Smooth muscle cell of the brain vasculature (primary cell): ENCODE measurements at regions not wholly inside any gene's neighbourhood (a gene's known extent, or its start where the extent isn't known, plus 50 kb on each side); places are given as distances from the start of the nearest gene placed in this dataset.
"Not testable (repeated sequence)": the region's sequence is repeated elsewhere in the genome, so short reads cannot be mapped to it uniquely, and the experiment has no call there.

Source experiments
- DNase-seq: peaks from one replicate; pipeline ENCODE4 v3.0.0-alpha.2; 2012; ENCODE audit warnings: low read depth, low spot score

GRCh38 chr22:35183917-35184316 is 73.4 kb upstream of the HMGXB4 start:
- DNase-seq: no peak

DNA sequence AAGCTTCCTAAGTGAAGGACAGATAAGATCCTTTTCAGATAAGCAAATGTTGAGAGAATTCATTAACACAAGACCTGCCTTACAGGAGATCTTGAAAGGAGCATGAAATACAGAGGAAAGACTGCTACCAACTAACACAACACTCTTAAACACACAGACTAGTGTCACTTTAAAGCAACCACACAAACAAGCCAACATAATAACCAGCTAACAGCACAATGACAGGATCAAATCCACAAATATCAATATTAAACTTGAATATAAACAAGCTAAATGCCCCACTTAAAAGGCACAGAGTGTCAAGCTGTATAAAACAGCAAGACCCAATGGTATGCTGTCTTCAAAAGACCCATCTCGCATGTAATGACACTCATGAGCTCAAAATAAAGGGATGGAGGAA is 70.8 kb upstream of the HMGXB4 start:
- no peak for DNase-seq

- DNase-seq: not testable (repeated sequence)
Observed at GRCh38 chr22:35188930-35189329, 68.4 kb upstream of the HMGXB4 start.

DNA sequence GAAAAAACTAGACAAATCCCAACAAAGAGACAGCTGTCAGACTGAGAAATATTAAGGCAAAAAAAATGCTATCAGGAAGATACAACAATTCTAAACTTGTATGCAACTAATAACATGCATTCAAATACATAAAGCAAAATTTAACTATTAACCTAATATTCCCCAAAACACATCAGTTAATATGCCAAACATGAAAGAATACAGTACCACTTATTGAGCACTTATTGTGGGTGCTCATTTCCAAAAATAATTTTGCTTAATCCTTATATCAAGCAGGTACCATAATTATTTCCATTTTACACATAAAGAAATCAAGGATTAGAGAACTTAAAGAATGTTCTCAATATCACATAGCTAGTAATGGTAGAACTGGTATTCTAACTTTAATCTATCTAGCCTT is 67.7 kb upstream of the HMGXB4 start:
- DNase-seq: no peak

DNA sequence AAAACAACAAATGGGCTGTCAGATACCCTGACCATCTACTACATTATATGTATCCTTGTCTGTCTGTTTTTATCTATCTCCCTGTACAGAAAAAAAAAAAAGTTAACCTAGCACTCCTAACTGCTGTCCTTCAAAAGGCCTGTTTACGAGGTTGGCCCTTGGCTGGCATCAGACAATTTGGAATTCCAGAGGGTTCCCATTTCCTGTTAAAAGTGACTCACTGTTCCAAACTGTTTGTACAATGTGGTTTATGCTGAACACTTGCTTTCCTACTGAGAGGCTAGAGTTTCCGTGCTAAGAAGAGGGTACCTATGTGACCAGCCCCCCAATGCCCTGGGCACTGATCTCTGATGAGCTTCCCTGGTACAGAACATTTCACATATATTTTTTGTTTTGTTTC is 65.9 kb upstream of the HMGXB4 start:
- no peak for DNase-seq

DNA sequence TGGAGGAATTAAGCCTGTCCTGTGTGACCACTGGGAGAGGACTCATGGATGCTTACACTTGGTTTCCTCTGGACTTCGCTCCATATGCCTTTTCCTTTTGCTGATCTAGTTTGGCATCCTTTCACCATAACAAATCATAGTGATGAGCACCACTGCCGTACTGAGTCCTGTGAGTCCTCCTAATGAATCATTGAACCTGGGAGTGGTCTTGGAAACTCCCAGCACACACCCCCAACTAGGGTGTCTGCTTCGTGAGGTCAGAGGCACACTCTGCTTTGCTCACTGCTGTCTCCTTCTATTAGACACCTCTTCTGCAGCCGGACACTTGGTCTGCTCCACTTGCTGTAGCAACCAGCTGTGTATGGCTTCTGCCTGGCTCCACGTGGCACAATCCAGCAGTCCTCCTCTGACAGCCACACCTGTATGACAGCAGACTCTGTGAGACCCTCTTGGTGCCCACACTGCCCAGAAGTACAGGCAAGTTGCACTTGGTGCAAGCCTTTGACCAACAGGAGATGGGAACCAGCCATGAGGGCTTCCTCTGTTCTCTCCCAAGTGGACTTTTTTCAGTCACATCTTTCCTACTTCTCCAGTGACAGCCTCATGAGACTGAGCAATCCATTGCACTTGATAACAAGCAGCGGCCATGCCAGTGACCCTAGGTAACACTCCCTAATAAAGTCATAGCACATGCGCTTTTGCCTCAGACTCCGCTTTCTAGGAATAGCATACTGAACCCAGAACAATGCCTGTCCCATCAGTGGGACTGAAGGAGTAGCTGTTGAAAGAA is 65.0 kb upstream of the HMGXB4 start:
- no peak for DNase-seq

DNA sequence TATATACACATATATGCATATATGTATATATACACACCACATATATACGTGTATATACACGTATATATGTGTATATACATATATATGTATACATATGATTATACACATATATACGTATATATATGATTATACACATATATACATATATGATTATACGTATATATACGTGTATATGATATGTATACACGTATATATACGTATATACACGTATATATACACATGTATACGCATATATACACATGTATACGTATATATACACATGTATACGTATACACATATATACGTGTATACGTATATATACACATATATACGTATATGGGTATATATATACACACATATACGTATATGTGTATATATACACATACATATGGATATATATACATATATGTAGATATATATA is 62.1 kb upstream of the HMGXB4 start:
- no peak for DNase-seq

GRCh38 chr22:35195821-35196220 is 61.5 kb upstream of the HMGXB4 start:
- no peak for DNase-seq

GRCh38 chr22:35197071-35197470 is 60.2 kb upstream of the HMGXB4 start:
- DNase-seq: no peak

DNA sequence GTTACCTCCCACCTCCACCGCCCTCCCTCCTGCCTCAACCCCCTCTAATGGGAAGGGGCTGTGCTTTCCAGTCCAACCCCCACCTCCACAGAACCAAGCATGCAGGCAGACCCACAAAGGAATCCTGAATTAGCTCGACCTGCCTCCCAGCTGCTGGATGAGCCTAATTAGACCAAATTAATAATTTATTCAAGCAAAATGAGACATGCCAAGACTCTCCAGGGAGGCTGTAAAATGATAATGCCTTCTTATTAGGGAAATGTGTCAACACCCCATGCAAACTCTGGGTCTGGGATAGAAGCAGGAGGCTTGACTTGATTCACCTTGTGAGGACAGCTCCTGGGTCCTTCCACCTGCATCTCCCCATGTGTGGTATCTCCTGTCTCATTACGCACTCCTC is 59.4 kb upstream of the HMGXB4 start:
- DNase-seq: no peak

- no peak for DNase-seq
Observed at GRCh38 chr22:35198738-35199137, 58.6 kb upstream of the HMGXB4 start.

GRCh38 chr22:35202376-35202775 is 54.9 kb upstream of the HMGXB4 start:
- no peak for DNase-seq

GRCh38 chr22:35203583-35203982 is 53.7 kb upstream of the HMGXB4 start:
- DNase-seq: no peak

- no peak for DNase-seq
Observed at GRCh38 chr22:35204807-35205775, 52.2 kb upstream of the HMGXB4 start.

DNA sequence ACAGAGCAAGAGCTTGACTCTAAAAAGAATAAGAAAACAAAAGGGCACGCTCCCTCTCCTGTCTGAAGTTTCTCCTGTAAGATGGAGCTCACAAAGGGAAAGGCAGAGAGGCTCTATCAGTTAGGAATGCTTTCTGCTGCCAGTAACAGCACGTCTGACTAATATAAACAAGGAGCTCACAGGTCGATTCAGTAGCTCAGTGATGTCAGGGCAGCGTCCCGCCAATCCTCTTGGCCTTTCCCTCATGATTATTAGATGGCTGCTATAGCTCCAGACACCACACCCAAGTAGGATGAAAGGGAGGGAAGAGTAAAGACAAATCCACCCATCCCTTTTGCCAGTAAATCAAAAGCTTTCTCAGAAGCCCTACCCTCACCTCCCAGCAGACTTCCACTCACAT is 51.3 kb upstream of the HMGXB4 start:
- DNase-seq: no peak

DNA sequence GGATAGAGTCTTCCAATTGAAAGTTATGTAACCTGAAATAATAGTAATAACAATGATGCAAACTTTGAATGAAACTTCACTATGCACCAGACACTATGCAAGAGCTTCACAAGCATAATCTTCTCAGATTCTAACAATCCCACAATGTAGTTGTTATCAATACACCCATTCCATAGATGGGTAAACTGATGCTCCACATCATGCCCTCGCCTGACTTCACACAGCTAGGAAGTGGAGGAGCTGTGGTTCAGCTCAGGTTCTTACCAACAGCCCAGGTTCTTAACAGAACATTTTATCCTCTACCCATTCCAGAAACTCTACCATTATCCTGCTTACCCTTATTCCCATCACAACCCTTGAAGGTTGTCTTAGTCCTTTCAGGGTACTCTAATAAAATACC is 50.4 kb upstream of the HMGXB4 start:
- DNase-seq: no peak
